ENCODE measurements at regions not wholly inside any gene's neighbourhood (a gene's known extent, or its start where the extent isn't known, plus 50 kb on each side); places are given as distances from the start of the nearest gene placed in this dataset.

- TF ChIP-seq CTCF (IDR thresholded peaks at IDR 0.05) (no peak), EP300 (IDR thresholded peaks at IDR 0.05) (no peak)
Observed at GRCh38 chr2:104547221-104547620, 306.7 kb upstream of the POU3F3 start.
